ENCODE measurements at regions not wholly inside any gene's neighbourhood (a gene's known extent, or its start where the extent isn't known, plus 50 kb on each side); places are given as distances from the start of the nearest gene placed in this dataset.

DNA sequence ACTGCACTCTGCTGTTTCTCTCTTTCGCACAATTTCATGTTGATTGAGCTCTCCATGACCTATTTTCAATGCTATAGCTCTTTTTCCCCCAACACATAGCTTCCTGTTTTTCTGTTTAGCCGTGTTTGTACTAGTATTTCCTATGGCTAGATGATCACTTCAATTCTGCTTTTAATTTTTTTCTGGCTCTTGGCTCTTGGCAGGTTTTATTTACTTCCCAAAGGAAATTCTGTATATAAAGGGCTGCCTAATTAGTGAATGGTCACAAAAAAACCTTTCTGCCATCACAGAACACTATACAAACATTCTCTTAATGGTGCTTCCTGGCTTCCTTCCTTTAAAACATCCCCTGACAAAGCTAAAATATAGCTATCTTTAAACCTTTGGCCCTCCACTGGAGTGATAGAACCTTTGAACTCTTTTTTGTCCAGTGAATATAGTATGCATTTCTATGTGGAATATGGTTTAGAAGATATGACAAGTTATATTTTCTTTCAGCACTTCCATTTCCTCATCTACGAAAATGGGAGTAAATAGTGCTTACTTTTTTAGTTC is 88.2 kb downstream of the RASSF9 start:
- no peak for TF ChIP-seq GATA1 (IDR thresholded peaks at IDR 0.05; ENCODE audit: low read depth, low read length)
- TF ChIP-seq POLR2A (IDR thresholded peaks at IDR 0.05; ENCODE audit: low read length): no peak
- no peak for DNase-seq
